ACHN (cell line): ENCODE measurements at regions not wholly inside any gene's neighbourhood (a gene's known extent, or its start where the extent isn't known, plus 50 kb on each side); places are given as distances from the start of the nearest gene placed in this dataset.
"Not testable (repeated sequence)": the region's sequence is repeated elsewhere in the genome, so short reads cannot be mapped to it uniquely, and the experiment has no call there.

Experiments used
- DNase-seq: peaks from one replicate; pipeline ENCODE4 v3.0.0-alpha.2; 2015
- in situ Hi-C: cut with HindIII; loops from 2 replicates; pipeline ENCODE4 v1.10.0; 2017; ENCODE audit warnings: low sequenced_read_pairs, low pct_ligation_motif_present, low pct_unique_long_range_greater_than_20kb

DNA sequence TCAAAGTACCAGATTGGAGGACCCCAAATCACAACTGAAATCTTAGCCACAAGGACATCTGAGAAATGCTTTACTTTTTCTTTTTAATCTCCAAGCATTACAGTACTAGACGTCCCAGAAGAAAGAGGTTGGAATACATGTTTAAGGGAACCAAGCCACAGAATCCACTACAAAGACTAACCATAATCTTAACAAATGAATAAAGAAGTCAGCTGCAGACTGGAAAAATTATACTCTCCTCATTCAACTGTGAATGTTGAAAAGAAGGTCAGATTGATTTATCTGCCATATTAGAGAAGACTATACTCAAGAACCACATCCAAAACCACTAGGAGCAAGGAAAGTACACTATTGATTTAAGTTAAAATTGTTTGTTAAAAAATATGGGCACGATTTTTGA lies 102.1 kb upstream of the ABCB5 start:
- DNase-seq: no peak
- in situ Hi-C loops: no loop called here

DNA sequence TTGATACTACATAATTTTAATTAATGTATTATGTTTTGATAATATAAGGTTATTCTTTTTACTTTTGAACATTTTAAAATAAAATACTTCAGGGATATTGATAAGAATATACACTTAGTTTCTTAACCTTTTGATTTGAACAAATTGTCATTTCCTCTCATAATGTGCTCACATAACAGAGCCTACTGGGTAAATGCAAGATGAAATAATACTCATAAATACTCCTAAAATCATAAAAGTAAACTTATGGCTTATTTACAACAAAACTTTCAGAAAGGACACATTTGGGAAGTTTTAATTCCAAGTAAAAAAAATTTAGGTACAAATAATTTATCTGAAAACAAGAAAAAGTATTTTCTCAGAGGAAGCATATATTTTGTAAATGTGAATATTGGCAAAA lies 101.6 kb upstream of the ABCB5 start:
- DNase-seq: no peak
- in situ Hi-C loops: no loop called here

DNA sequence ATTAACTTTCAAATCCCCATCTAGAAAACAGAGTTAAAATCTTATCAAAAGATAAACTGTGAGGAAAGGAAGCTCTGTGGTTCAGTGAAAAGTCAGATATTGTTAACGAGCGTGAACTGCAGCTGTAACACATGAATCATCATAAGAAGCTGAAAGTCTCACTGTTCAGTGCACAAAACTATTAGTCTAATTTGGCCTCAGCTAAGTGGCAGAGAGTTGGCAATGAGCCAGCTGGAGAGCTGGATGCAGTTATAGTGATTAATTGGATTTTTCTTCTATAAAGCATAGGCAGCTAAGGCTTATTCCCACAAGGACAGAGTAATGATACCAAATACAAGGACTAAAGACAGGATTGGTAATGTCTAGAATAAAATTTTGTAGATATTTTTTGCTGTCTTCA lies 101.1 kb upstream of the ABCB5 start:
- in situ Hi-C loops: no loop called here
- no peak for DNase-seq

DNA sequence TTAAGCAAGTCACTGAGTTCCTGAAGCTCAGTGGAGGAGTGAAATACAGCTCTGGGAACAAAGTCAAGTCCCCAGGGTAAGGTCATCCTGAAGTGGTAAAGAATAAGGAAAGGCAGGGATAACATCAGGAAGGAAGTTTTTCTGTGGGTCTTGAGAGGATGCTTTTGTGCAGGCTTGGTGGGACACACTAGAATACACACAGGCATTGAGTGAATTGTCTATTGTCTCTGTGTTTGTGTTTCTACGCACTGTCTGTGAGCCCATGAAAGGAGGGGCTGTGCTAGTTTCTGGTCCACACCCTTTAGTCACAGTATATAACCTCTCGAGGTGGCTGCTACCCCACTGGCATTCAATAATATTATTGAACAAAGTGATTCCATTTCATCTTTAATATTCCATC lies 95.8 kb upstream of the ABCB5 start:
- in situ Hi-C loops: no loop called here
- DNase-seq: no peak

DNA sequence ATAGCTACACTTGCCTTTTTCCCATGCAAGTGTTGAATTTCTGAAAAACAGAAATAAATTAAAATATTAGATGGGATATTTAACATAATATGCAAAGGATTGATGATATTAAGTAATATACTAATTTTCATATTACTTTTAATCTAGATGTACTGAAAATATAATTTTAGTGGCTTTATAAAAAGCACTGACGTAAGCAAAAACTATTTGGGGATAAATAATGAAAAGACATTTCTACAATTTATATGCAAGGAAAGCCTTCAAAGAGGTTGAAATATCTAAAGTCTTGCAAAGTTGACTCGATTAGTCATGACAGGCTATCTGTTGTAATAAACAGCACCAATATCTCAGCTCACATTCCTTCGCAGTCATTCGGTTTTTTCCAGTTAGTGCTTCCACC lies 94.9 kb upstream of the ABCB5 start:
- no peak for DNase-seq
- in situ Hi-C loops: no loop called here

DNA sequence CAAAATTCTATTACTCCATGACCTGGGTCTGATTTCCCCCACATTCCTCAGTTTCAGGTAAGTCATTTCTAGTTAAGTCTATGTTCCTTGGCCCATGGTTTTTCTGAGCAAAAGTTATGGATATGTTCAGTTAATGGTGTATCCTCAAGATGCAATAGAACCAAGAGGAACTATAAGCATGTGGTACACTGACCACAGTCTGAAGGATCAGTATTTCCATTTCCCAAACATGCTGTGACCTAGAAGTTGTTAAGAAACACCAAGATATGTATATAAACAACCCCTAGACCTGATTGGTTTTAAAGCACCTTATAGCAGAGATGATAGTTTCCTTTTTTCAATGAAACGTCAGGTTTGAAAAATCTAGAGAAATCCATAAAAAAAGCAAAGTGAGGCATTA lies 94.2 kb upstream of the ABCB5 start:
- DNase-seq: no peak
- in situ Hi-C loops: no loop called here

DNA sequence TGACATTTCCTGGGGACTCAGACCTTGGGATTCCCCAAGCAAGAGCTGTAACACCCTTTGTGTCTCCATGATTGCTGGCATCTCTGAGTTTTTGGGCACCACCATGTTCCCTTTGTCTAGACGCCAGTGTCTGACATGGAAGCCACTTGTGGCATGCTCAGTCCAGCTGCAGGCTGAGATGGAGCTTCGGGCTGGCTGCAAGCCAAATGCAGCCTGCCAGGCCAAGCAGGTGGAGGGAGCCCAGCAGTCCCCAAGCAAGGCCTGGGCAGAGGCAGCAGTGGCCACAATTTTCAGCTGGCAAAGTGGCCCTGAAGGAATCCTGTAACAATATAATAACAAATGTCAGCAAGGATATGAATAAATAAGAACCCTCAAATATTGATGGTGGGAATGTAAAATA lies 86.2 kb upstream of the ABCB5 start:
- in situ Hi-C loops: no loop called here
- DNase-seq: no peak

DNA sequence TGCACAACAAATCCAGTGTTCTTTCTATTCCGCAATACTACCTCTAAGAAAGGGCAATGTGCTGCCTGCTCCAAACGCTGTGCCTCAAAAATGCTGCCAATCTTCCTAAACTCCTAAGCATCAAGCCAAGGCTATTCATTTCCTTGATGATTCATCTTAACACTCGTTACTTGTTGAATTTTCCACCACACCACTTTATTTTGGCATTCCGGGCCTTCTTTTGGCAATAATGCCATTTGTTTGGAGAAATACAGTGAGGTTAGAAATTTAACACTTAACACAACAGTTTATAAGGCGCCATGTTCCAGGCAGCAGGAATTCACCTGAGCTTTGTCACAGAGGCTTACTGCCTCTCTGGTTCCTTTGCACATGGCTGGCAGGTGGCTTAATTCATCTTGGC lies 82.6 kb upstream of the ABCB5 start:
- DNase-seq: no peak
- in situ Hi-C loops: no loop called here

DNA sequence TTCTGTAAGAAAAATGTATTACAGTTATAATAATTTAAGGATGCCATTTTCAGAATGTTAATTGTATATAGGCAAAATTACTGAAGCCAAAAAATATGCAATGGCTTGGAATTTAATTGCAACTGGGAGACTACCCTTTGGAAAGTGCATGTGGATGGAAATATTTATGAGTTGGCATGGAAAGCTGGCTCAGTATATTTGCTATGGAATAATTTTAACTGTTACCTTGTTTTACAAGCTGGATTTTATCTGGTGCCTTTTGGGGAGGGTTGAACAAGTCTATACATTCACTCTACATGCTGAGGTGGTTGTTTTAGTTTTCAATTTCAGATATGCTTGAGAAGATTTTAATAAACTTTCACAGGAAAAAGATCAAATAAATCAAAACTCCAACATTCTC lies 80.9 kb upstream of the ABCB5 start:
- DNase-seq: no peak
- in situ Hi-C loops: no loop called here

DNA sequence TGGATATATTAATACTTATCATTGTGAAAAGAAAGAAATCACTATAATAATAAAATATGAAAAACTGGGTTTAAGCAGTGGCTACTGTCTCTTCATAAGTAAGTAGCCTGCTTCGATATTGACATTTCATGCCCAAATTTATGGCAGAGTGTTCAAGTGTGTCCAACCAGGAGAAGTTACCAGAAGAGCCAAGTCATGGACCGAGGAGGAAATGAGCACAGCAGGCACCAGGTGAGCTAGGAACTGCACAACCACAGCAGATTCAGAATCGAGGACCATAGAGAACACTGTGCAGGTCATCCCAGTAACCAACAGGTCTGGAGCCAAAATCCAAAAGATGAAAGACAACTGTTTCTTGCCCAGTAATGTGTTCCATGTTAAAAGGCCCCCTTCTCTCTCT lies 79.9 kb upstream of the ABCB5 start:
- no peak for DNase-seq
- in situ Hi-C loops: no loop called here

DNA sequence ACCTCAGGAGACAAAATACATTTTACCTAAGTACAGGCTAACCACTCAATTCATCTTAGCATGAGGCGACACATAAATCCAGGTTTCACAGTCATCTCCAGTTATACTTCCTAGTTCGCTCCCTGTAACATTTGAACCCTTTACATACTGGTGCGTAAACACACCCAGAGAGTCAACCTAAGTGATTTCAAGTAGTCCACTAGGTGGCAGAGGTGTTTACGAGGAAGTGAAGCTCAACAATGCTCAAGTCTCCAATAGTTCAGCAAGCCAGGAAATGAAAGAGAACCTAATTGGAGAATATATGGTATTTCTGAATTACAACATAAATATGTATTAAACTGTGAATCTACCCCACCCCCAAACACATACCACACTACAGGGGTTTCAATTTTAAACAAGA lies 76.3 kb upstream of the ABCB5 start:
- peak; percentile 48 for DNase-seq

DNA sequence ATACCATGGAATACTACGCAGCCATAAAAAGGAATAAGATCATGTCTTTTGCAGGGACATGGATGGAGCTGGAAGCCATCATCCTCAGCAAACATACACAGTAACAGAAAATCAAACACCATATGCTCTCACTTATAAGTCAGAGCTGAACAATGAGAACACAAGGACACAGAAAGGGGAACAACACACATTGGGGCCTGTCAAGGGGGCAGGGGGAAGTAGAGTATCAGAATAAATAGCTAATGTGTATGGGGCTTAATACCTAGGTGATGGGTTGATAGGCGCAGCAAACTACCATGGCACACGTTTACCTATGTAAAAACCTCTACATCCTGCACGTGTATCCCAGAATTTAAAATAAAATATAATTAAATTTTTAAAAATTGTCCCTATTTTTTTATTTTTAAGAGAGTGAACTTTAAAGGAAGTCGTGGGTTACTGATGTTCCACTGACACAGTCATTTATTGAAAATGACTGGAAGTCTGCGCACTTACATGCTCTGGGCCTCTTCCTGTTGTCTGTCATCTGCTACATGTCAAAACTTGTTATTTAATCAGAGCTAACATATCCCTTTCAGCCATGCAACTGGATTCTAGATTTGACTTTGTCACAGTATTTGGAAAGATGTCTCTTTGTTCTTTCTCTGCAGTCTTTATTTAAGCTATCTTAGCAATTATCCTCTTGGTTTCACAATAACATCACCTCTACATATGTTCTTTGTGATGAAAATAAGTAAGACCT lies 73.7 kb upstream of the ABCB5 start:
- no peak for DNase-seq
- in situ Hi-C loops: no loop called here

More for the DNA sequence above, 76.3 kb upstream of the ABCB5 start:
- in situ Hi-C loops: no loop called here

DNA sequence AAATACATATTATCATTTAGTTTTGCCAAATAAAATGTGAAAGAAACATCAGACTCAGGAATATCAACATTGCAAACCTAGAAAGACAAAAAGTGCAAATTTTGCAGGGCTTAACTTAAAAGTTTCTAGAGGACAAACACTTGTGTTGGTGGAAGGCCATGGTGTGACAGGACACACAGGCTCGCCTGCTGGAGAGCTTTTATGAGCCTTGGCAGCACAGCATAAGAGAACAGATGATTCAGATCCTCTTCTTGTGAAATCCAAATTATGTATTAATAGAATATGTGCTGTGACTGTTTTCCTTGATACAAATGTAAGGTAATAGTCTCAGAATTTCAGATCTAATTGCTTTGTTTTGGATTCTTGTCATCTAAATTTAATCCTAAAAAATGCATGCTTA lies 72.9 kb upstream of the ABCB5 start:
- DNase-seq: no peak
- in situ Hi-C loops: no loop called here

DNA sequence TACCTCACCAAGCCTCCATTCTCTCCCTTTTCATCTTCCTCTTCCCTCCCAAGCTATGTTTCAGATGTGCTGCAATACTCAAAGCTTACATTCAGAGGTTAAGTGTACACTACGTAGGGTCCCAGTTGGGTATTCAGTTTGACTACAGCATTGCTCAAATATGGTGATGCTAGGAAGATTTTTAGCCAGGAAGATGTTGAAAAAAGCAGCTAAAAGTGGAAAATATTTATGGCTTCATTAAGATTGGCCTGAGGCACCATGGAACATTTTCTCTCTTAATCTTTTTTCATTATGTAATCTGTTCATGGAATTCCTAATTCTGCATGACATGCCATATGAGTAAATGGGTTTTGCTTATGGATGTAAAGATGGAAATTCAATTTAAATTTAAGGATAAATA lies 72.0 kb upstream of the ABCB5 start:
- DNase-seq: no peak
- in situ Hi-C loops: no loop called here

DNA sequence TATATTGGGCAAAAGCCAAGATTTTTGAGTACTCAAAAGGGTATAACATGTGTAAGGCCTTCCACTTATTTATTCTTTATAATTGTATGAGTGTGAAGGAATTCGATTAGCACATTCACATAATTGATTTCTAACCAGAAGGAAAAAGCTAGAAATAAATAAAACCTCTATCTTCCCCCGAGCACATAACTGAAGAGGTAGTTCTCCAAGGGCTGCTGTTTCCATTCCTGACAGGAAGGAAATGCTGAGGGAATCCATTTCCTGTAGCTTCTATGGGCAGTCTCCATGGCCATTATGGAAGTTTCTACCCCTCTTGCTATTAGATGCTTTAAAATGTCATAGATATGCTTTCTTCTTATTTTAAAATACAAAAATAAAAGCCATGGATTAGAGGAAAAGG lies 70.5 kb upstream of the ABCB5 start:
- in situ Hi-C loops: no loop called here
- no peak for DNase-seq

DNA sequence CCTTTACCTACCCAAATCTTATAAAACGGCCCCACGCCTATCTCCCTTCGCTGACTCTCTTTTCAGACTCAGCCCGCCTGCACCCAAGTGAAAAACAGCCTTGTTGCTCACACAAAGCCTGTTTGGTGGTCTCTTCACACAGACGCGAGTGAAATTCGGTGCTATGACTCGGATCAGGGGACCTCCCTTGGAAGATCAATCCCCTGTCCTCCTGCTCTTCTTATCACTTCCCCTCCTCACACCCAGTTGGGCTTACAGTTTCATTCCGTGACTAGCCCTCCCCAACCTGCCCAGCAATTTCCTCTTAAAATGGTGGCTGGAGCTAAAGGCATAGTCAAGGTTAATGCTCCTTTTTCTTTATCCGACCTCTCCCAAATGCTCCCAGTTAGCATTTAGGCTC lies 68.5 kb upstream of the ABCB5 start:
- DNase-seq, in situ Hi-C loops: not testable (repeated sequence)

DNA sequence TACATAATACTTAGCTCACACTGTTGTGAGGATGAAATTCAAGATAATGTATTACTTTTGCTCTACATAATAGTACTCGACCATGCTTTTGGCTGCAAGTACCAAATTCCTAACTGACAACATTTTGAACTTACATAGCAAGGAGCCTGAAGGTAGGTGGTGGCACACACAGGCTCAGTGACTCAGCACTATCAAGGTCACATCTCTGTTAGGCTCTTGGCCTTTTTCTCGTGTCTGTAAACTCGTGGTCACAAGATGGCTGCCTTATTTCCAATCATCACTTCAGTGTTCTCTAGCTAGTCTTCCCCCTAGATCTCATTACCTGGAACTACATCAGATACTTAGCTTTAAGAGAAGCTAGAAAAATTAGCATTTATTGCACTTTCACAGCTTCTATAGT lies 61.4 kb upstream of the ABCB5 start:
- no peak for DNase-seq
- in situ Hi-C loops: no loop called here

DNA sequence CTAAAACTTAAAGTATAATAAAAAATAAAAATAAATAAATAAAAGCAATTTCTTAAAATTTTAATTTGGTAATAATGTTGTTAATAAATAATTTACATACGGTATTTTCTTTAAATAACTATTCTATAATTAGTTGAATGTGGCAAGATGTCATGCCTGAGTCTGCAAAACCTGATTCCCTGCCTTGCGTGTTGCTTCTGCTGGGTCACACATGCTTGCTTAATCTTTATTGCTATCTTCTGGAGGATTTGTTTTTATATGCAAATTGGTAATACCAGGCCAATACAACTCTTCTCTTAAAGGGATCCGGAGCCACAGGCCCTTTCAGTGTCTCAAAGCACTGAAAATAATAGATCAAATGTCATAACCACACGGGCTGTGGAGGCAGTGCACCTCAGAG lies 59.4 kb upstream of the ABCB5 start:
- in situ Hi-C loops: no loop called here
- no peak for DNase-seq

DNA sequence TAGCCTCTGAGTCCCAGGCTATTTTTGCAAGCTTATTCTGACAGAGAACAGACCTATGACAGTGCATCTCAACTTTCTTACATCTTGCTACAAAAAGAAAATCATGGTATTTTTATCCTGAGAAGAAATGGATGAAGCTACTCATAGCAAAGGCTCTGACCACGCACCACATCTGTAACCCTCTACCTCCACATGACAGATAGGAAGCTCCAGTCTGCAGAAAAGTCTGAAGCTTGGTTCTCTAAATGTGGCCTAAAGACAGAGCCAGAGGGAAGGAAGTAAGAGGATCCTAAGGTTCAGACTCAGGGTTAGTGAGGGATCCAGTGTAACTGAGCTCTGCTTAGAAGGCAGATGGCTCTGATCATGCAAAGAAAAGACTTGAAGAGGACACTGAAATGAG lies 58.4 kb upstream of the ABCB5 start:
- in situ Hi-C loops: no loop called here

DNA sequence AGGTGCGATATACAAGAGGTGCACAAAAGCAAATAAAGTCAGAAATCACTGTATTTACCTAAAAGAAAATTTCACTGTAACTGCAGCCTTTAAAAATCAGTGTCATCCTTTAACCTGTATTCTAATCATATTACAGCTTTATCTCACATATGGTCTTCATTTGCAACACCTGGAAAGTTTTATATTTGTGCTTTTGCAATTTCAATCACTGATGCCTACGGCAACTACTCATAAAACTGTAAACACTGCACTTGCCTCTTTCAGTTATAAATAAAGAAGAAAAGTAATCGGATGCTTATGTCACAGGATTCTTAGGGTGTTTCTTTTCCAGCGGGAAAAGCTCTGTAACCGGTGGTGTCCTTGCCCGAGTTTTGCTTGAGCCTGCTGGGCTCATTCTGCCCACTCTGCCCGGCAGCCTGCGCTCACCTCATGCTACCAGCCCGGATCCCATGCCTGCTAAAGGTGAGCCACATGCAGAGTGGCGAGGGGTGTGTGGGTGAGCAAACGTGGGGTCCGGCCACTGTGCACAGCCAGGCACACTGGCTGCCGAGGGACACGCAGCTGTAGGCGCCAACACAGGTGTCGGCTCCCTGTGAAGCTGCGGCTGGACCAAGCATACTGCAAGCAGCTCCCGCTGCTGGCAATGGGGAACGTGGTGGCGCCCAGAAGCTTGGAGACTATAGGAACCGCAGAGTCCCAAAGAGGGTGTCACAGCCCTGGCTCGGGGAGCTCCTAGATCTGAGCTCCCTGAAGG lies 56.3 kb upstream of the ABCB5 start:
- in situ Hi-C loops: no loop called here

More for the DNA sequence above, 58.4 kb upstream of the ABCB5 start:
- no peak for DNase-seq

More for the DNA sequence above, 56.3 kb upstream of the ABCB5 start:
- DNase-seq: no peak
